Kidney capillary endothelial cell (primary cell): ENCODE measurements at regions not wholly inside any gene's neighbourhood (a gene's known extent, or its start where the extent isn't known, plus 50 kb on each side); places are given as distances from the start of the nearest gene placed in this dataset.

Source experiments
- DNase-seq: peaks from one replicate; pipeline ENCODE4 v3.0.0-alpha.2; 2018; ENCODE audit warnings: low spot score

DNA sequence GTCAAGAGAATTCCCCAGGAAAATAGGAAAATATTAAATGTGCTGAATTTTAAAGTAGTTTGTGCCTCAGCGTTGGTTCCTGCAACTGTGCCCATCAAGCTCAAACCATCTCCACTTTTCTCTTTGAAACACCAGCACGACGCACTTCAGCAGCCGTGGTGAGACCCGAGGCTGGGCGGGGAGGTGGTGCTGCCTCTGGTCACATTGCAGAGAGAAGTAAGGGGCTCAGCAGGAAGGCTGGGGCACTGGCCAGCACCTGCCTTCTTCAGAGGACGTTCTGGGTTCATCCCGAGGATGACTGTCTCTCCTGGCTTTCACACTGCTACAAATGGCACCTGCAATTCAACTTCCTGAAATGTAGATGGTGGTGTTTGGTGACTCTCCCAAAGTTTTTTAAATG lies 323.7 kb upstream of the SALL3 start:
- DNase-seq, result no peak

DNA sequence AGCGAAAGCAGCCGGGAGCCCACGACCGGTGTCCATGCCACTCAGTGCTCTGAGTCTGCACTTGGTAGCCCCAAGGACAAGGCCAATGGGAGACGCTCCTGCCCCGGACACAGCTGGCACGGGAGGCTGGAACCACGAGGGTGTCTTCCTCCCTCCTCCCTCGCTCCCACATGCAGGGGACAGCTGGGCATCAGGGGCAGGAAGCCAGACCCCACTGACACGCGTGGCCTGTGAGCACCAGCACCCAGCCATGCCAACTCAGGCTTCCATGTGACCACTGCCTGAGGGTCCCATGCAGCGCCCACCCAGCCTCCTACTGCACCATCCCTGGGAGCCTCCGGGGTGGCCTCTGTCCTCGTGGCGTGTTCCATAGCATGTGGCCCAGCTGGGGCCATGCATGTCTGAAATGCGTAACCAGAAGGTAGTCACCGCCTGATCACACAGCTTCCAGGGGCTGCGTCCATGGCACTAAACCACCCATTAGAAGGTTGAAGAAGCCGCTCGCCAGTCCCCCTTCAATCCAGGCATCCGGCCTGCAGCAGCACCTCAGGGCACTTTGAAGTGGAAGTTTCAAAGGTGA lies 323.2 kb upstream of the SALL3 start:
- DNase-seq, result no peak

DNA sequence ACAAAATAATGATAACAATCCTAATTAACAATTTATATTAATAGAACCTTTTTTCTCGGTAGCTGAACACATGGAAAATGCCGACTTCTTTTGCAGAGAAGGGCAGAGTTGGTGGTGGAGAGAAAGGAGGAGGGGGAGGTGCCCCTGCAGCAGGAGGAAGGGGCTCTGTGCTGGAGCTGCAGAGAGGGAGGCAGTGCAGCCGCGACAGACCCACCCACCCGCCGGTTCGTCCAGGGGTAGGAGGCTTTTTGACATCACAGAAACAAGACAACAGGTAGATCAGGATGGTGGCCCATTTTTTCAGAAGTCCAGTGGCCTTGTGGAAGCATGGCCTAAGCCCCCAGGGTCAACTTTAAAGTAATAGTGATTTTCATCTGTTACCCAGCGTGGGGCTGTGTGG lies 321.1 kb upstream of the SALL3 start:
- no peak for DNase-seq

DNA sequence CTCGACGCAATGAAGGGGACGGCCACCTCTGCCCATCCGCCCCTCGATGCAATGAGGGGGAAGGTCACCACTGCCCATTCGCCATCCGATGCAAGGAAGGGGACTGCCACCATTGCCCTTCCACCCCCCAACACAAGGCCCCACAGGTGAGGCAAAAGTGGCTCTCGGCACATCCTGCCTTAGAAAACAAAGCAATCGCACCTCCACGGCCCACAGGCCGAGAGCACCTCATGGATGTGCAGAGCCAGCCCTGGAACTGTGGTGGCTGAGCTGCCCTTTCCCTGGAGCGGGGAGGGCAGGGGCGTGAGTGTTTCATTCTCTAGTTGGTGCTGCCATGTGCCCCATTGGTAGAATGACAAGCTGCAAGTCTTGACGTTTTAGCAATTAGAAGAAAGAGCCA lies 320.6 kb upstream of the SALL3 start:
- DNase-seq, result no peak

DNA sequence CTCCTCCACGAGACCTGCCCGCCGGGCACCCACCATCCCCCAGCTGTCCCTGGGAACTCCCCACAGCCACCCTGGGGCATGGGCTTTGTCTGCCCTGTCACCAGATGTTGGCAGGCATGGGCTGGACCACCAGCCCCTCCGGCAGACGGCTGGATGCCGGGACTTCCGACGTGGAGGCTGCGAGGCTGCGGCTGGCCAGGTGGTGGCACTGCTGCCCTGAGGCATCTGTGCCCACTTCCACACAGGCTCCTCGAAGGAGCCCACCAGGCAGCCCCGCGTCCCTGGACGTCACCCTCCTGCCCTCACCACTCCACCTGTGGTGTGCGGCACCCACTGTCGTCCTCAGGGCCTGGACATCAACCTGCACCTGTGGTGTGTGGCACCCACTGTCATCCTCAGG lies 319.9 kb upstream of the SALL3 start:
- no peak for DNase-seq

DNA sequence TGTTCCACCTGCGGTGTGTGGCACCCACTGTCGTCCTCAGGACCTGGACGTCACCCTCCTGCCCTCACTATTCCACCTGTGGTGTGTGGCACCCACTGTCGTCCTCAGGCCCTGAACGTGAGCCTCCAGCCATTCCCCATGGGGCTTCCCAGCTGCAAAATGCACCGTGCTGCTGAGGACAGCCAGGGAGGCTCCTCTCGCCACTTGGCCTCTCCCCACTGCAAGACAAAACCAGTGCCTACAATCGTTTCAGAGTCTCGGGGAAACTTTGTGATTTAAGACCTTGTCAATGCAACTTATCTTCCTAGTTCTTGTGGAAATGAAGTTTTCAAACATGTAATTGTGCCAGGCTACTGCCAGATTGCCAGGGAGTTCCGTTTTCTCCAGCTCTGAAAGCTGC lies 319.3 kb upstream of the SALL3 start:
- DNase-seq, result no peak

DNA sequence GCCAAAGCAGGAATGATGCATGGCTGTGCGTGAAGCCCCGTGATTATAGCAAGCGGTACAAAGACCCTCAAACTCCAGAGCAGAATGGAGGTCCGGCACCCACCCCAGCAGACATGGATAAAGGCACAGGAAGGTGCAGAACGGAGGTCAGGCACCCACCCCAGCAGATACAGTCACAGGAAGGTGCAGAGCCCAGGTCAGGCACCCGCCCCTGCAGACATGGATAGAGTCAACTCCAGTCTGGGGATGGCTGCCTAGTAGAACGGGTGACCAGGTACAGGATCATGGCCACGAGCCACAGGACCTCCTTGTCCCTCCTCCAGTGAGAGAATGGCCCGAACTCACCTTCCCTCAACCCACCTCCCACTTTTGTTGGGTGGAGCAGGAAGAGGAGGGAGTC lies 318.3 kb upstream of the SALL3 start:
- no peak for DNase-seq

DNA sequence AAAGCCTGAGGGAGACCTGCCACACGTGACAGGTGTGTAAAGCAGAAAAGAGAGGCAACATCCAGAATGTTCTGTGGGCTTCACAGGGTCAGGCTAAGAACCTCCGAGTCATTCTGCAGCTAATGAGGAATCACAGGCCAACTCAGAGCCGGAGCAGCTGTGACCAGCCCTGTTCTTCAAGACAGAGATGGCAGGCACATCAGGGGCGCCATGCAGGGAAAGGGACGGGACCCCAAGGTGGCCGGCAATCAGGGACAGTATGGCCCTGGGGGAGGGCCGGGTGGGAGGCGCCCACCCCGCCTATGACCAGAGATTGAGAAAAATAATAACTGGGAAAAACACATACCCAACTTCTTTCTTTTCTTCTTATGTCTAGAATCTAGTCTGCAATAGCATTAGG lies 316.7 kb upstream of the SALL3 start:
- no peak for DNase-seq

DNA sequence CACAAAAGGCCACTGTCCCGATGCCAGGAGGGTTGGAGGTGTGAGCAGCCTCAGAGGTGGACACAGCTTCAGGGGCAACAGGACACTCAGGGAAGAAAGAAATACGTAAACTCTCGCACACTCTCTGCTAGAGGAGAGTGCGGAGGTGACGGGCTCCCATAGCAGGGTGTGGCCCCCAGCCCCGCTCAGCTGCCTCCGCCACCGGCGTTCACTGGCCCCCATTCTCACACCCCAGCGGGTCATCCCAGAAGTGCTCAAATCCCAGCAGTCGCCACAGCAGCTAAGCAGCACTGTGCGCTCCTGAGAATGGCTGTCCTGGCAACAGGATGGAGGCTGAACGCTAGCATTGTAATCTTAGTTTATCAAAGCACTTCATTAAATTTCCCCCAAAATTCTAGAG lies 315.6 kb upstream of the SALL3 start:
- no peak for DNase-seq

DNA sequence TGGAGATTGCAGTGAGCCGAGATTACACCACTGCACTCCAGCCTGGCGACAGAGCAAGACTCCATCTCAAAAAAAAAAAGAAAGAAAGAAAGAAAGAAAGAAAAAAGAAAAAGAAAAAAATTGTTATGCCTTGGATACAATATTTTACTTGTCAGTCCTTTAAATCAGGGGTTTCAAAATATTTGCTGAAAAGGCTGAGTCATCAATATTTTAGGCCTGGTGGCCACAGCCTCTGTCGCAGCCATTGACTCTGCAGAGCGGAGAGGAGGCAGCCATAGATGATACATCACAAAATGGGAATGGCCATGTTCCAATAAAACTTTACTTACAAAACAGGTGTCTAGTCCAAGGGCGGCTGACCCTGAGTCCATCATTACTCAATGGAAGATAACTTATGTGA lies 314.8 kb upstream of the SALL3 start:
- DNase-seq, result no peak

DNA sequence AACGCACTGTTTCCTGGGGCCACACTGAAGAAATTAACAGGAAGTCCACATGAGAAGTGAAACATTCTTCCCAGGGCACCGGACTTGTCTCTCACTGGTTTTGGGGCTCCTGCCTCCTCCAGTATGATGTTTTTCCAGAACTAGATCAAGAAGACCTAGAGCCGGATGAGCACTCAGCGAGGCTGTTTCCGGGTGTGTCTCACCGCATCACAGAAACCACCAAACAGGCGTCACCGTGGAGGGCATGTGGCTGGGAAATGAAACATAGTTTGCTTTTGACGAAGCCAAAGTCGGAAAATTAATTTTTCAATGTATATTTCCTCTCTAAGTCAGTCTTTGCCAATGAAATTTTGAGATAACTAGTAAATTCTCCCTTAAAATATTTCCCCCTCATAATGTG lies 314.0 kb upstream of the SALL3 start:
- DNase-seq, result no peak

DNA sequence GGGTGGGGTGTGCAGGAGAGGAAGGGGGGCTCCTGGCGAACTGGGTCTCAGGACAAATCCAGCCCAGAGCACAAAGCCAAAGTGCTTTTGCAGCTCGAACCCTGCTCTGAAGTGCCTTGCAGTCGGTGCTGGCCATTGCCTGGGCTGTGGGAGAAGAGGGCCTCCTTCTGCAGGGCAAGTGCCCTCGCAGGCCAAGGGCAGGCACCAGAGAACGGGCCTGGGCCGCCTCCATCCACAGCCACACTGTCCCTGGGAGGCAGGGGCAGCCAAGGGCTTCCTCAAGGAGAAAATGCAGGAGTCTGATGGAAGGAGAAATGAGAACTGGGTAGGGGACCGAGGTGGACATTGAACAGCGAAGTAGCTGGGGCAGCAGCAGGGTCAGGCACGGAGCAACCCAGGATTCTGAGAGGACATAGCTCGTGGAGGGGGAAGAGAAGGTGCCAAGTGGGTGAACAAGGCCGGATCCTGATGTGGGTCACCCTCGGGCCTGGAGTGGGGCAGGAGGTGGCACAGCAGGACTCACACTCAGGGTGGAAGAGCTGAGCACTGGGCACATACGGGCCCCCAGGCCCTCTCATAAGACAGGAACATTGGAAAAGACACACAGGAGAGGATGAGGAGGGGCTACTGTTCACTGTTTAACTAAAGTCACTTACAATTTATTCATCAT lies 312.8 kb upstream of the SALL3 start:
- no peak for DNase-seq

DNA sequence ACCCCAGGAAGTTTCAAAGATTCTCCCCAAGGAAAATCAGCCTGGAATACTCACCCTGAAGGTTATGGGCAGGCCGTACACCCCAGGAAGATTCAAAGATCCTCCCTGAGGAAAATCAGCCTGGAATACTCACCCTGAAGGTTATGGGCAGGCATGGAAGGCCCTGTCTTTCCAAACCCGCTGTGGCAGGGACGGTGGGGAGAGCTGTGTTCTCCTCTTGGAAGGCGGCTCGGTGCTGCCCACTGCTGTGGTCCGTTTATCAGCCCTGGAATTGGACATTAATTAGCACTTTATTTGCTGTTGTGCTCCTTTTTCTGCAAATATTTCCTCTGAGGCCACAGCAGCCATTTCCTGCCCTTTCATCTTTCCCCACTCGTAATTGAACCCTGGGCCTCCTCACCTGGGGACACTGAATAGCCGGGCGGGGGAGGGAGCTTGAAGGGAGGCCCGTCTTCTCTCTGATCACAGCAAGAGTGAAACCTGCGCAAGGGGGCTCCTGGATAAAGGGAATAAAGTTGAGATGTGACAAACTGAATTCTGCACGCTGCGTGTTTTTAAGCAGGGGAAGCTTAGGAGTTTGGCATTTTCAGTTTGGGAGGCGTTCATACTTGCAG lies 308.7 kb upstream of the SALL3 start:
- DNase-seq, result no peak

DNA sequence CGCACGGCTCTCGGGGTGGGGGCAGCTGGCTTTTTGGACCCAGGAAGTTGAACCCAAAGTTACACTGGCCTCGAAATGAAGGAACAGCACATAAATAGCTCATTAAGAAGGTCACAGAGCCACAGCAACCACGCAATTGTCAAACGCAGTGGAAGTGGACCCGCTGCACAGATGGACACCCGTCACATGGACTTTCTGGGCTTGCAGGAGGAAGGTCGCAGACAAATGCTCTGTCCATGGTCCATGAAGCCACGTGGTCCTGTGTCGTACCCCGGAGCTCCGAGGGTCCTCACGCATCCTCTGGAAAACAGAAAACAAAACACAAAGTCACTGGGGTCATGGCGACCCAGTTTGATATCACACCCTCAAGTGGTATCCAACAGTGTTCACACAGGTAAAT lies 308.1 kb upstream of the SALL3 start:
- DNase-seq, result no peak

DNA sequence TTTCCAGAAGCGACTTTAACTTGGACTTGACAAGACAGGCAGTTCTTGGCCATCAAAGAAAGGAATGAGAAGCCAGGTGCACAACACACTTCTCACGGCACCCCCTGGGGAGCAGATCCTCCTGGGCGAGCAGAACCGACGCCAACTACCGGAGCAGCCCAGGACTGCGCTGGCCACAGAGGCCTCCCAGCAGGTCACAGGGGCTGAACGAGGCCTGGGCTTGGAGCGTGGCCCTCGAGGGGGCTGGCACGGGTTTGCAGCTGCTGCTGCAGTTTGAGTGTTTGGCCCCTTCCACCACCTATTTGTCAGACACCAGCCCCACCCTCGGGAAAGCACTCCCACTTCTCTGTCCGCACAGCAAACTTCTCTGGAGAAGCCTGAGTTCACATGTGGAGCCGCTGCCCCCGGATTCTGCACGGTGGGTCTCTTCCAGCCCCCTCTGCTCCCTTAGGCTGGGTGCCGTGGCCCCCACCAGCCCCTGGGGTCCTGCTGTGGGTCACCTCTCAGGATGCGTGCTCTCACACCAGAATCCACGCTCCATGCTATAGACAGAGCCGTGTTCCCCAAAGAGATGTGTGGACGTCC lies 306.7 kb upstream of the SALL3 start:
- DNase-seq, result no peak

DNA sequence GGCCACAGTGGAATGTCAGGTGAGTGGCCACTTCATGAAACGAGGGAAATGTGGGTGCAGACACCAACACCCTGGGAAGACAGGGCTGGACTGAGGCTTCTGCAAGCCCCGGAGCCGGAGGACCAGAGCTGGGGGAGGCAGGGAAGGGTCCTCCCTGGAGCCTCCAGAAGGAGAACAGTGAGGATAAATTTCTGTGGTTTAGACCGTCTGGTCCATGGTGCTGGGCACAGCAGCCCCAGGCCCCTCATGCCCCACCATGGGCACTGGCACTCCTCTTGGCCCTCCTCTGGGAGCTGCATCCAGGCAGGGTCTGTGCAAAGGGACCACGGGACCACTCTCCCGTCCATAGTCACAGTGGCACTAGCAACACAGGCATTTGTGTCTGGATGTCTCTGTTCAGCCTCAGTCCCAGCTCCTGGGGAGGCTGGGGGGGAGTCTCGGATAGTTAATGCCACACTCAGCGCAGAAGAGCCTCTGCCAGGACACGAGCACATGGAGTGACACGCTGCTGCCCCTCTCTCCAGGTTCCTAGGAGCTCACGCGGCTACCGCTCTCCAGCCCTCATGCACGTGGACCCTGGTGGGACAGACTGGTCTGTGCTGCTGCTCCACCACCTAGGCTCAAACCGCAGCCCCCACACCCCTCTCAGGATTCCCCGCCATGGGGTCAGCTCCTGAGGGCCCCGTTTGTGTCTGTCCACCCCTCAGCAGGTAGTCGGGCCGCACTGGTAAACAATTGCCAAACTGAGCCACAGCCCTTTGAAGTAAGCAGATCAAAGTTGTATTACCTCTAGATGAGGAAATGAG lies 305.9 kb upstream of the SALL3 start:
- no peak for DNase-seq

DNA sequence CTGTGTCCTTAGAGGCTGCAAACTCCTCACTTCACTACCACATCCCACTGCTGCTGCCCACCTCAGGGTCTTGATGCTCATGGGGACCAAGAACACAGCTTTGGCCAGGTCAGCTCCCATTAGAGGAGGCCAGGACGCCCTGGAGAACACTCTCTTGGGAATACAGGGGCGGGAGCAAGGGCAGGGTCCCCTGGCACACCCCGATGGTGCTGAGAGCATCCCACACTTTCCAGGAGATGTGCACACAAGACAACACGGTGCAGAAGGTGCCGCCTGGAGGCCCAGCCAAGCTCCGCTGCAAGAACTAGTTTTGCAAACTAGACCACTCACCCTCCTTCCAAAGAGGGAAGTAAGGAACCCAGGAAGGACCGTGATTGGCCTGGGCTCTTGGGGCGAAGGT lies 304.4 kb upstream of the SALL3 start:
- DNase-seq, result no peak

DNA sequence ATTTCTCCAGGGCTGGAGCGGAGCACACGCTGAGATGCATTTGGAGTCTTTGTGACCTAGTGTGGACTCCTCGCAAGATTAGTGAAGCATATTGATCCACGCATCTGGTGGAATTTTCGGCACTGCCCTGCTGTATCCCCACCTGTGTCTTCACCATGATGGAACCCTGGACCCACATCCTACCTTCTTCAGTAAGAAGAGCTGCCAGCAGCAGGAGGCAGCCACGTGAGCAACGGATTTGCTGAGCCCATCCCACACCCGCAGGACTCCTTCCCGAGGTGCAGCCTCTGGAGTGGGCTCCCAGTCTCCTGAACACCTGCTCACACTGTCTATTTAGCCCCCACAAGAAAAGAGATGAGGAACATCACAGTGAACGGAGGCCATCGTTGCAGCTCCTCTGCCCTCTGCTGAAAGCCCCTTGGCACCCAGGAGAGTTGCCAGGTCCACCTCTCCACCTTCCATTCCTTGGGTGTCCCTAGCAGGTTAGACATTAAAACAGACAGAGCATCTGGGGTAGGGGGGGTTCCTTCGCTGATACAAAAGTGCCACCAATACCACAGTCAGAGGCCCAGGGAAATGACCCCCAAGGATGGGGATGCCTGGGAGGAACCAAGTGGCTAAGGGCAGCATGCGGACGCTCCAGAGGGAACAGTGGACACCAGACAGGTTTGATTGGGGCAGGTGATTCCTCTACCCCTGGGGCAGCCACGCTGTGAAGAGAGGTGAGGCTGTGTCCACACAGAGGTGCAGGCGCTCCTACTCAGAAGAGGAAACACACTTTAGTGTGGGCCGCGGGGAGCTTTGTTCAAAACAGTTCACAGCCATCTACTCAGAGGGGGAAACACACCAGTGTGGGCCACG lies 302.8 kb upstream of the SALL3 start:
- no peak for DNase-seq

DNA sequence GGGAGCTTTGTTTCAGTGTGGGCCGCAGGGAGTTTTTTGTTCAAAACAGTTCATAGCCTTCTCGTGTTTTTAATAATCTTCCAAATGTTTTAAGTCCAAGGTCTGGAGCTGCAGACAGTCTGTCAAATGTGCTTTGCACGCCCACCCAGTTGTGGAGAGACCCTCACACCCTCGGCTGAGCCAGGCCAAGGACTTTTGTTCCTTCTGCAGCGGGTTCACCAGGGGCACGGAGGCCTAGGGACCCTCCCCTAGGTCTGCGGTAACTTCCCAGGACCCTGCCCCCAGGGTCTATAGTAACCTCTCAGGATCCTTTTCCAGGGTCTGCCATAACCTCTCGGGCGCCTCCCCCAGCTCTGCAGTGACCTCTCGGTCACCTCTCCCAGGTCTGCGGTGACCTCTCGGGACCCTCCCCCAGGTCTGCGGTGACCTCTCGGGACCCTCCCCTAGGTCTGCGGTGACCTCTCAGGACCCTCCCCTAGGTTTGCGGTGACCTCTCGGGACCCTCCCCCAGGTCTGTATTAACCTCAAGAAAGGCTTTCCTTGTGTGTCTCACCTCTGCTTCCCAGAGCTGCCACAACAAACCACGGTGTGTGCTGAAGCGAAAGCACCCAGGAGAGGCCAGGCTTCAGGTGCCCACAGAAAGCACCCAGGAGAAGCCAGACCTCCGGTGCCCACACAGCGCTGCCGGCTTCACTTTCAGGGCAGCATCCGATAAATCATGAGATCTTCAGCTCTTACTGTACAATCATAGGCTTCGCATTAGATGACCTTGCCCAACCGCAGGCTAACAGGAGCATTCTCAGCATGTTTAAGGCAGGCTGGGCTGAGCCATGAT lies 301.9 kb upstream of the SALL3 start:
- no peak for DNase-seq

DNA sequence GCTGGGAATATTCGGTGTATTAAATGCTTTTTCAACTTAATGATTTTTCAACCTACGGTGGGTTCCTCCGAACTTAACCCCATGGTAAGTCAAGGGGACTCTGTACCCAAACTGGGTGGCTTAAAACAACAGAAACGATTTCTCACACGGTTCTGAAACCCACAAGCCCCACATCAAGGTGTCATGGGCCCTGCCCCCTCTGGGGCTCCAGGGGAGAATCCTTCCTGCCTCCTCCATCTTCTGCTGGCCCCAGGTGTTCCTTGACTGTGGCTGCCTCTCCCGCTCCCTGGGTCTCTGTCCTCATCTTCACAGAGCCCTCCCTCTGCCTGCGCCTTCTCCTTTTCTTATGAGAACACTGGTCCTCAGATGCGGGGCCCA lies 301.3 kb upstream of the SALL3 start:
- no peak for DNase-seq

DNA sequence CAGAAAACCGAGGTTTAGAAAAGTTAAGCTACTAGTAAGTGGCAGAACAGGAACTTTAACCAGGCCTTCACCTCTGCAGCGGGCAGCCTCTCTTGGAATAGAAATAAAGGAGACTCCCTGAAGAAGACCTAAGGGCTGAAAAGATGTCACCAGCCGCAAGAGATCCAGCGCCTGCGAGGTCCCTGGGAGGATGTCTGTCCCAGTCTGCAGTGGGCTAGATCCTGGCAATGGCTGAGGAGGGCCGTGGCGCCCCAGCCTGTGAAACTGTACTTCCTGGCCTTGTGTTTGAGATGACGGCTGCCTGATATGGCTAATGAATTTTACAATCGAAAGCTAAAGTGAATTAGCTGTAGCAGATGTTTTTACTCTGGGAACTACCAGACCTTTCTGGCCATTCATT lies 300.6 kb upstream of the SALL3 start:
- DNase-seq, result no peak
